ENCODE measurements at regions not wholly inside any gene's neighbourhood (a gene's known extent, or its start where the extent isn't known, plus 50 kb on each side); places are given as distances from the start of the nearest gene placed in this dataset.

GRCh38 chr18:42298759-42299675 is 344.0 kb downstream of the PIK3C3 start:
- H3K4me1 Mint-ChIP-seq (ENCODE audit: insufficient read depth, unreplicated experiment): no peaks in the 10 kb centered on the region

GRCh38 chr18:42305869-42306593 is 351.0 kb downstream of the PIK3C3 start:
- no peak for TF ChIP-seq CTCF (IDR thresholded peaks at IDR 0.05; ENCODE audit: unreplicated experiment)
- Mint-ChIP-seq H3K27ac (ENCODE audit: low read depth, unreplicated experiment) (no peak overlapping the region), H3K9me3 (ENCODE audit: unreplicated experiment) (no peaks in the 10 kb centered on the region), H3K36me3 (ENCODE audit: insufficient read depth, unreplicated experiment) (no peaks in the 10 kb centered on the region), H3K4me1 (ENCODE audit: insufficient read depth, unreplicated experiment) (peaks cover 15% of the 10 kb centered on the region), H3K4me3 (ENCODE audit: unreplicated experiment) (no peak overlapping the region), H3K27me3 (ENCODE audit: insufficient read depth, unreplicated experiment) (peaks cover 10% of the 10 kb centered on the region)
- ChIA-PET POLR2A (interaction anchor here (0.7 kb wide), 1 partner anchor 244 kb away, joined by 3 read pairs; no protein-coding TSS in a partner anchor), CTCF (interaction anchor here (0.7 to 7.9 kb wide), 4 partner anchors 8 to 195 kb away, joined by 3 to 63 read pairs (median 4); no protein-coding TSS in a partner anchor)
- BruUV-seq (replicated peaks): no TSS peak
- no peak for DNase-seq (ENCODE audit: unreplicated experiment)
- intact Hi-C loops (cut with micrococcal nuclease): no loop called here

More at GRCh38 chr18:42298759-42299675, 344.0 kb downstream of the PIK3C3 start:
- no TSS peak for BruUV-seq (replicated peaks)
- peaks cover 12% of the 10 kb centered on the region for H3K27me3 Mint-ChIP-seq (ENCODE audit: insufficient read depth, unreplicated experiment)
- no peak overlapping the region for H3K4me3 Mint-ChIP-seq (ENCODE audit: unreplicated experiment)
- no peaks in the 10 kb centered on the region for H3K36me3 Mint-ChIP-seq (ENCODE audit: insufficient read depth, unreplicated experiment)
- no peak overlapping the region for H3K27ac Mint-ChIP-seq (ENCODE audit: low read depth, unreplicated experiment)
- H3K9me3 Mint-ChIP-seq (ENCODE audit: unreplicated experiment): no peaks in the 10 kb centered on the region
- CTCF ChIA-PET: interaction anchor here (0.5 to 8.9 kb wide), 61 partner anchors 9 to 1896 kb away, joined by 3 to 71 read pairs (median 3); partner anchors contain the start of gene SYT4
- POLR2A ChIA-PET: interaction anchor here (0.5 kb wide), 1 partner anchor 102 kb away, joined by 3 read pairs; no protein-coding TSS in a partner anchor
- intact Hi-C loops (cut with micrococcal nuclease): loop anchor here (1.0 to 5.0 kb wide), 6 partner anchors 184 to 1265 kb away; no protein-coding TSS in a partner anchor
- peak; percentile 75 for DNase-seq (ENCODE audit: unreplicated experiment)
- peak; percentile 81 for TF ChIP-seq CTCF (IDR thresholded peaks at IDR 0.05; ENCODE audit: unreplicated experiment)

- Mint-ChIP-seq H3K4me1 (ENCODE audit: insufficient read depth, unreplicated experiment) (peaks cover 20% of the 10 kb centered on the region), H3K36me3 (ENCODE audit: insufficient read depth, unreplicated experiment) (no peaks in the 10 kb centered on the region), H3K27ac (ENCODE audit: low read depth, unreplicated experiment) (no peak overlapping the region), H3K27me3 (ENCODE audit: insufficient read depth, unreplicated experiment) (peaks cover 4% of the 10 kb centered on the region), H3K4me3 (ENCODE audit: unreplicated experiment) (no peak overlapping the region), H3K9me3 (ENCODE audit: unreplicated experiment) (no peaks in the 10 kb centered on the region)
- ChIA-PET CTCF (interaction anchor here (1.4 to 7.9 kb wide), 2 partner anchors 8 to 192 kb away, joined by 4 to 63 read pairs; no protein-coding TSS in a partner anchor), POLR2A (no interaction called here)
- TF ChIP-seq CTCF (IDR thresholded peaks at IDR 0.05; ENCODE audit: unreplicated experiment): no peak
- BruUV-seq (replicated peaks): no TSS peak
- intact Hi-C loops (cut with micrococcal nuclease): no loop called here
- no peak for DNase-seq (ENCODE audit: unreplicated experiment)
Measured at GRCh38 chr18:42306594-42306980, 351.6 kb downstream of the PIK3C3 start.
